Right lobe of liver (tissue), 6 donors: ENCODE measurements at regions not wholly inside any gene's neighbourhood (a gene's known extent, or its start where the extent isn't known, plus 50 kb on each side); places are given as distances from the start of the nearest gene placed in this dataset.

Experiments used
- ATAC-seq, 4 donors: fragments of 200-7000 bp; cut with Tn5 transposase; one replicate each; pipeline ENCODE4 v1.9.1; 2020; ENCODE audit warnings: mild to moderate bottlenecking in 4 of 4, moderate library complexity in 4 of 4
- DNase-seq, 3 donors: peaks; one replicate each; pipeline ENCODE4 v3.0.0-alpha.2; 2020
- H3K27ac ChIP-seq, 3 donors: fragments of 200-600 bp; one replicate each; pipeline ENCODE4 v1.8.0; 2022
- H3K27me3 ChIP-seq, 2 donors: fragments of 200-600 bp; one replicate each; pipeline ENCODE4 v1.8.0; 2022
- H3K36me3 ChIP-seq, 4 donors: fragments of 200-600 bp; sonication (generic) in 1 of 4; one replicate each; pipeline versions ENCODE4 v1.5.1 to v1.8.0; 2017 to 2022; ENCODE audit warnings: control low read depth in 1 of 4
- H3K4me1 ChIP-seq, 4 donors: fragments of 200-600 bp; sonication (generic) in 1 of 4; one replicate each; pipeline versions ENCODE4 v1.5.1 to v1.8.0; 2017 to 2022; ENCODE audit warnings: control low read depth in 1 of 4
- H3K4me3 ChIP-seq, 3 donors: fragments of 200-600 bp; one replicate each; pipeline ENCODE4 v1.8.0; 2022
- H3K9me3 ChIP-seq, 4 donors: fragments of 200-600 bp; sonication (generic) in 1 of 4; one replicate each; pipeline versions ENCODE4 v1.5.1 to v1.8.0; 2017 to 2022; ENCODE audit warnings: control low read depth in 1 of 4
- CTCF ChIP-seq, 4 donors: fragments of 200-600 bp in 3 of 4; fragments of 450-650 bp in 1 of 4; IDR thresholded peaks; one replicate each; pipeline versions ENCODE4 v1.5.1 to v1.8.0; 2016 to 2022; ENCODE audit warnings: antibody characterized with exemption in 4 of 4, mild to moderate bottlenecking in 2 of 4
- POLR2A ChIP-seq: fragments of 450-650 bp; IDR thresholded peaks from one replicate; pipeline ENCODE4 v1.6.1; 2017; ENCODE audit warnings: antibody characterized with exemption, mild to moderate bottlenecking
- WGBS: methylation state at CpG from one replicate; pipeline ENCODE4 v1.1.6; 2018; ENCODE audit warnings: low coverage, low lambda C conversion rate; ENCODE audit not compliant: insufficient coverage; ENCODE audit errors: missing lambda C conversion rate; 5-methylcytosine and 5-hydroxymethylcytosine counted together
- intact Hi-C, 2 donors: fragments of 100-400 bp; cut with DNase I; formaldehyde crosslinking; loops; one replicate each; pipeline versions ENCODE4 v1.11.2 to v1.14.1; 2022
- small RNA-seq, 2 experiments: library from RNA; depleted of rRNA; stranded (forward); fragments of <200 nt; gene quantifications; one replicate each; pipeline ENCODE3, GENCODE V24; 2016
- donor health status: DM: no; HTN: yes; CAD: no.
- donor health status: DM: no; HTN: no; CAD: no.
- donor health status: DM: no; HTN: no; CAD: no.
- donor health status: DM: no; HTN: yes; CAD: no.
- donor health status: DM: no; HTN: yes; CAD: no.

GRCh38 chr1:242586360-242586680 lies 61.8 kb upstream of the PLD5 start:
- H3K4me3 ChIP-seq, result no peak overlapping the region
- TF ChIP-seq CTCF (IDR thresholded peaks at IDR 0.05), result no peak
- no peak for TF ChIP-seq POLR2A
- WGBS, result 50% methylated on average over 1 of the region's 1 CpG
- H3K36me3 ChIP-seq, result no peaks in the 10 kb centered on the region
- intact Hi-C loops, result no loop called here
- H3K4me1 ChIP-seq, result no peaks in the 10 kb centered on the region
- ATAC-seq (no peak), DNase-seq (no peak)
- no peak overlapping the region for H3K27ac ChIP-seq
- no peaks in the 10 kb centered on the region for H3K9me3 ChIP-seq
- H3K27me3 ChIP-seq, result no peaks in the 10 kb centered on the region

GRCh38 chr1:242585616-242586359 lies 61.3 kb upstream of the PLD5 start:
- DNase-seq (no peak), ATAC-seq (no peak)
- Histone ChIP-seq H3K4me3 (no peak overlapping the region), H3K27ac (no peak overlapping the region), H3K4me1 (no peaks in the 10 kb centered on the region), H3K9me3 (no peaks in the 10 kb centered on the region), H3K27me3 (no peaks in the 10 kb centered on the region), H3K36me3 (no peaks in the 10 kb centered on the region)
- 69% methylated on average over 7 of the region's 10 CpGs for WGBS
- TF ChIP-seq POLR2A (no peak), CTCF (IDR thresholded peaks at IDR 0.05) (no peak)
- intact Hi-C loops, result no loop called here

- DNase-seq, result no peak
- no peak for TF ChIP-seq POLR2A
- no peak for TF ChIP-seq CTCF (IDR thresholded peaks at IDR 0.05)
- WGBS, result 40% methylated on average over 1 of the region's 1 CpG
- intact Hi-C loops, result no loop called here
- Histone ChIP-seq H3K9me3 (no peaks in the 10 kb centered on the region), H3K4me3 (no peak overlapping the region), H3K27me3 (no peaks in the 10 kb centered on the region), H3K27ac (no peak overlapping the region), H3K4me1 (no peaks in the 10 kb centered on the region), H3K36me3 (no peaks in the 10 kb centered on the region)
- ATAC-seq, result no peak
Measured at GRCh38 chr1:242582669-242583068, 58.2 kb upstream of the PLD5 start.

- intact Hi-C loops, result no loop called here
- Histone ChIP-seq H3K4me1 (no peaks in the 10 kb centered on the region), H3K4me3 (no peak overlapping the region), H3K36me3 (no peaks in the 10 kb centered on the region), H3K9me3 (no peaks in the 10 kb centered on the region), H3K27ac (no peak overlapping the region), H3K27me3 (no peaks in the 10 kb centered on the region)
- WGBS, result 9% methylated on average over 1 of the region's 2 CpGs
- TF ChIP-seq CTCF (IDR thresholded peaks at IDR 0.05) (no peak), POLR2A (no peak)
- DNase-seq (no peak), ATAC-seq (no peak)
Measured at GRCh38 chr1:242579528-242580235, 55.2 kb upstream of the PLD5 start.

Small RNA genes lying in the stretch of these regions (small RNA-seq; reads per million reads assigned to genes)
- gene AL603825.1, result 0 reads per million in 2 experiments
